ENCODE measurements at regions not wholly inside any gene's neighbourhood (a gene's known extent, or its start where the extent isn't known, plus 50 kb on each side); places are given as distances from the start of the nearest gene placed in this dataset.
"Not testable (repeated sequence)": the region's sequence is repeated elsewhere in the genome, so short reads cannot be mapped to it uniquely, and the experiment has no call there.

DNA sequence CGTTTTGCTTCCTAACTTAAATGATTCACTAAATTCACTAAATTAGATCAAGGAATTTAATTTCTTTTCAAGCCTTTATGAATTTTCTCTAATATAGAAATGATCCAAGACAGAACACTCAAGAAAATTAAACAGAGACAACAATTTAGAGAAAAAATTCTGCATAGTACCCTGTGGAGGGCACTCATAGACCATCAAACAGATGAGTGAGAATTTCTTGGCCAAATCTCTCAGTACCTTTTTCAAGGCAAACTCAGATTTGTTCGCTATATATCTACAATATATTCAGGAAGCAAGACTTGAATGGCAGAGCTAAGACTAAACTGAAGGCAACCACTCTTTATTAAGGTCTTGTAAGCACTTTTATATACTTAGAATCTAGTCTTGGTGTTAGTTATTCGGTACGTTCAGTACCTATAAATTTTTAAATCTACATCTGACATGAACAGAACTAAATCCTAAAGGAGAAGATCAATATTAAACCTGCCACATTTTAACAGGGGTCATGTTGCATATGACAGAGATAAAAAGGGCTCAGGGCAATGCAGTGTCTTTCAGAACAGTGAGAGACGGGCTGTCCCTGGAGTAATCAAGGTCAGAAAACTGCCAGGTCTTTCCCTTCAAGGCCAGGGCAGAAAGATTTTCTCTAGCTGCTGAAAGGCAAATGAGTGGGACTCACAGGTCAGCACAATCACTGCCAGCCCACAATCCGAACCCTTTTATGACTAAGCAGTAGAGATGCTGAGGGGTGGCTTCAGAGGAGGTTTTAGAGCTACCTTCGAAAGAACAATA is 118.8 kb upstream of the TMPRSS15 start:
- no peaks in the 10 kb centered on the region for H3K27me3 Mint-ChIP-seq
- DNase-seq = no peak
- H3K27ac Mint-ChIP-seq = no peak overlapping the region
- ChIA-PET POLR2A (no interaction called here), CTCF (no interaction called here)
- H3K4me3 Mint-ChIP-seq = no peak overlapping the region
- H3K9me3 Mint-ChIP-seq = peaks cover 4% of the 10 kb centered on the region
- H3K36me3 Mint-ChIP-seq (ENCODE audit: low read depth) = no peaks in the 10 kb centered on the region
- H3K4me1 Mint-ChIP-seq = no peaks in the 10 kb centered on the region

DNA sequence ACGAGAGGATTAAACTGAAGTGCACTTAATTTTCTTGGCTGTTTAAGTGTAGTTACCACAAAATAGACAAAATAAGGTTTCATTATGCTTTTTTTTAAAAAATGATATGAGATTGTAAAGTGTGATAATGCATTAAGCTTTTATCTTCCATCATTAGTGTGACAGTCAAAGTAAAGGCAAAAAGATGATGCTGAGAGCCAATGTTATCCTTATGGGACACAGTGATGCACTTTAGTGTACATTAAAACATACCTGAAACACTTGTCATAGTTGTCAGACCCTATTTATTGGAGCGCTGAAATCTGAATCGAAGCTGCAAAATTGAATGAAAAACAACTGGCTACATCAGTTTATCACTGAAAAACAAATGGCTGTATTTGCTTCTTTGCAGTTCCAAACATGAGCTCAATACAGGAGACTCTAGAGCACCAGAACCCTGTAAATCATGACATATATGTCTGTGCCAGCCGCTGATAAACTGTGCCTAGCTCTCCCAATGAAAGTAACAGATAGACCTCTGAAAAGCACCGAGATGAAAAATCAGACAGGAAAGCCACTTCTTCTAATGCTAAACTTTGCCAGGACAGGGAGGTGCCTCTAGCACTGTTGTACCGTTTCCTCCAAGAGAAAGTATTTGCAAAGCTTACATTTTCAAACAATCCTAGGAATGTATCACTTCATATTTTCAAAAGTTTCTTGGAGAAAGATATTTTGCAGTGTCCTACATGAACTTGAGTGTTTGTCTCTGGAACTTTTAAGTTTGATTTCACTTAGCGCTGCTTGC is 120.7 kb upstream of the TMPRSS15 start:
- DNase-seq = no peak
- Mint-ChIP-seq H3K27ac (no peak overlapping the region), H3K4me1 (no peaks in the 10 kb centered on the region), H3K27me3 (no peaks in the 10 kb centered on the region), H3K4me3 (no peak overlapping the region), H3K9me3 (peaks cover 2% of the 10 kb centered on the region), H3K36me3 (ENCODE audit: low read depth) (no peaks in the 10 kb centered on the region)
- ChIA-PET POLR2A (no interaction called here), CTCF (no interaction called here)

DNA sequence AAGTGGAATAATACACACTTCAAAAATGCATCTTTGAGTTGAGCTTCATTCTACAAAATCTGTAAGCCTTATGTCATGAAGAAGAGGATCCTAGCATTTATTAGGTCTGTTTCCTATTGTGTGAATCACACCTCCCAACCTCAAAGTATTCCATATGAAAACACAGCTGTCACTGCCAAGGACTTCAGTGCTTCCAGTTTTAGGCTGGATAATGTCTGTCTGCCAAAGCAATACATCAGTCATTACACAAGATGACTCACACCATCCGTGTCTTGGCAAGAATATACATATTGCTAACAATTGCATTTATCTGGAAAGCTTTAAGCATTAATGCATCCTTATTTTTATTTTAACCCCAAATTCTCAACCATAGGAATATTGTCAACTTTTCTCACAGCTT is 125.7 kb upstream of the TMPRSS15 start:
- H3K4me3 Mint-ChIP-seq = no peak overlapping the region
- H3K36me3 Mint-ChIP-seq (ENCODE audit: low read depth) = no peaks in the 10 kb centered on the region
- DNase-seq = no peak
- no peaks in the 10 kb centered on the region for H3K27me3 Mint-ChIP-seq
- ChIA-PET CTCF (interaction anchor here (0.9 kb wide), 1 partner anchor 8 kb away, joined by 3 read pairs; no protein-coding TSS in a partner anchor), POLR2A (no interaction called here)
- H3K4me1 Mint-ChIP-seq = no peaks in the 10 kb centered on the region
- H3K9me3 Mint-ChIP-seq = no peaks in the 10 kb centered on the region
- H3K27ac Mint-ChIP-seq = no peak overlapping the region

DNA sequence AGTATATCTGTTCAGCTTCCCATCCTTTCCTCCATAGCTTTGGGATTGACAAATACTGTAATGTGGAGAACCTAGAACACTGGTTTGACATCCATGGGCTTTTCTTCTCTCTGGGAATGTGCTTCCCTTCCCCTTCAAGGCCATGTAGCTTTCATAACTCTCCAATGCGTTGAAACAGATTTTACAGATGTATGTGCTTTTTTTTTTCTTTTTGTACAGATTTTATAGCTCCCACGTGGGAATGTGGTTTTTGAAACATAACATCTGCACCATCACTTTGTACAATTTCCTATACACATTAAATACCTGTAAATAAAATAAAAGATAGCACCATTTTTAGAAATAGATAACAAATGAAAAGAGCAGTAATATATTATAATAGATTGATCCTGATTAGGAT is 138.5 kb upstream of the TMPRSS15 start:
- H3K27ac Mint-ChIP-seq = no peak overlapping the region
- no peak overlapping the region for H3K4me3 Mint-ChIP-seq
- no peaks in the 10 kb centered on the region for H3K36me3 Mint-ChIP-seq (ENCODE audit: low read depth)
- DNase-seq = no peak
- peaks cover 14% of the 10 kb centered on the region for H3K9me3 Mint-ChIP-seq
- POLR2A ChIA-PET = no interaction called here
- H3K27me3 Mint-ChIP-seq = no peaks in the 10 kb centered on the region
- CTCF ChIA-PET = no interaction called here
- no peaks in the 10 kb centered on the region for H3K4me1 Mint-ChIP-seq

DNA sequence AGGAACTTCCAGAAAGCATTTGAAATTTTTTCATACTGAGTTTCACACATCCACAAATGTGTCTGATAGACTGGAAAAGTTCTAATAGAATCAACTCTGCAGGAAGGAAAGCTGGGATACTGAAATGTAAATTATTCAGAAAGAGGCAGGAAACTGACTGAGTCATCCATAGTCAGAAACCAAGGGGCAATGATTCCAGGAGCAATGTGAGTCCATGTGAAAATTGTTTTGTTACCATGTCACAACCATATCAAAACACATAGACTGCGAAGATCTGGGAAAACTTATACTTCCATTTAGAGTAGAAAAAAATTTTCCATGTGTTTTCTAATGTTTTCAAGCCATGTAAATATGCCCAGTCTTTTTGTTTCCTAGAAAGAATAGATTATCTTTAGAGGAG is 142.3 kb upstream of the TMPRSS15 start:
- peaks cover 13% of the 10 kb centered on the region for H3K9me3 Mint-ChIP-seq
- ChIA-PET POLR2A (no interaction called here), CTCF (no interaction called here)
- H3K36me3 Mint-ChIP-seq (ENCODE audit: low read depth) = no peaks in the 10 kb centered on the region
- H3K27ac Mint-ChIP-seq = no peak overlapping the region
- DNase-seq = no peak
- H3K4me3 Mint-ChIP-seq = no peak overlapping the region
- H3K27me3 Mint-ChIP-seq = no peaks in the 10 kb centered on the region
- no peaks in the 10 kb centered on the region for H3K4me1 Mint-ChIP-seq

DNA sequence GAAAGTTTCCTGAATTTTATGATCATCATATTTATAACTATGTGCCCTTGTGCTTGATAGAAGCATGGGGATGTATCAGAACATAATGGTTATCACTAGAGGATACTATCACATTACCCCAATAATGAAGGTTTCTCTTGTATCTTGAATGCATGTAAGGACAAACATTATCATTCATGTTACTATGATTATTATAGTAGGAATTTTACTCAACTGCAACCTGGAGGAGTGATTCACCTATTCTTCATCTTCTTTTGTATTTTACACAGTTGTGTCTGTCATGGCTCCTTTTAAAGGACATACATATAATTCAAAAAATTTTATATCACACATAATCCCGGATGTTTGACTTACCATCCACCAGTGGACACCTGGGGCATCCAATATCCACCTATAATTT is 143.8 kb upstream of the TMPRSS15 start:
- no peak overlapping the region for H3K27ac Mint-ChIP-seq
- H3K27me3 Mint-ChIP-seq = no peaks in the 10 kb centered on the region
- no peaks in the 10 kb centered on the region for H3K36me3 Mint-ChIP-seq (ENCODE audit: low read depth)
- DNase-seq = no peak
- ChIA-PET POLR2A (no interaction called here), CTCF (no interaction called here)
- H3K4me1 Mint-ChIP-seq = no peaks in the 10 kb centered on the region
- peaks cover 13% of the 10 kb centered on the region for H3K9me3 Mint-ChIP-seq
- no peak overlapping the region for H3K4me3 Mint-ChIP-seq

DNA sequence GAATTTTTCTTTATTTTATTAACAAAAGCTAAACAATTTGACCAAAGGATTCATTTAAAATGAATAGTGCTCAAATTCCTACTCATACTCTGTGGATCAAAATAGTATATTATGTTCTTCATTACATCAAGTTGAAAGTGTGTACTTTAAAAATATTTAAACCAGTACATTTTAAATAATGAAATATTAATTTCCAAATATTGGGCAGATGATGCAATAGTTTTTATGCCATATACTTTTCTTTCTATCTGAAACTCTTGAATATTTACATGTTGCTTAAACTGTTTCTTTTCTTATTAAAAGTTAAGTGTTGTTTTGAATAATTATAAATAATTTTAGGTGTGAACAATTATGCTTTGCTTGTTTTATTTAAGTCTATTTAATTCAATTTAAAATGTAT is 144.7 kb upstream of the TMPRSS15 start:
- Mint-ChIP-seq H3K4me1 (no peaks in the 10 kb centered on the region), H3K27me3 (no peaks in the 10 kb centered on the region), H3K27ac (no peak overlapping the region), H3K4me3 (no peak overlapping the region), H3K36me3 (ENCODE audit: low read depth) (no peaks in the 10 kb centered on the region), H3K9me3 (peaks cover 13% of the 10 kb centered on the region)
- ChIA-PET POLR2A (no interaction called here), CTCF (no interaction called here)
- DNase-seq = no peak

DNA sequence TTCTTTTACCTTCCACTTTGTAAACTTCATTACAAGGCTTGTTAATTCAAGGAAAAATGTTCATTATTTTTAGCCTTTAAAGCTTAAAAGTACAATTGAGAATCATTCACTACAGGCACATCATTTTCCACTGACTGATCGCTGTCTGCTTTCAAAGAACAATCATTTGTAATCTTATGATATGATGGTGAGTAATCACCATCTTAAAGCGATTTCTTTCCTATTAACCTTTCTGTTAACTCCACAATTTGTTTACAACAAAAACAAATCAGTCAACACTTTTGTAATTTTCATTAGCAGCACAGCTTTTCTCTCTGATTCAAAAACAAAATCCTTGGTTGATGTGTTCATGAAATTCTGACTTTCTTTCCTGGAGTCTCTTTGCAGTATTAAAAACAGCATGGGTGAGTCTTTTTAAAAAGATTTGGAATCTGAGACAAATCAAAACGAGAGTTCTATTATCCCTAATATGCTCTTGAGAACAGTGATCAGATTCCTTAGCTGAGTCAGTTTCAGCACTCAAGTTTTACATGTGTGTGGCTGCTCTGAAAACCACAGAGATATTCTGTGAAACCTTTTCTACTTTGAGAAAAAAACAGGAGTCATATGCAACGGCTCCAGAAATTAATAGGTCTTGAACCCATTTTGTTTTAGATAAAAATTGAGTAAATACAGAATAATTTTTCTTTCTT is 145.8 kb upstream of the TMPRSS15 start:
- CTCF ChIA-PET = no interaction called here
- POLR2A ChIA-PET = no interaction called here
- no peak for DNase-seq
- no peaks in the 10 kb centered on the region for H3K27me3 Mint-ChIP-seq
- no peaks in the 10 kb centered on the region for H3K36me3 Mint-ChIP-seq (ENCODE audit: low read depth)
- no peak overlapping the region for H3K27ac Mint-ChIP-seq
- H3K9me3 Mint-ChIP-seq = peaks cover 13% of the 10 kb centered on the region
- no peak overlapping the region for H3K4me3 Mint-ChIP-seq
- H3K4me1 Mint-ChIP-seq = no peaks in the 10 kb centered on the region

DNA sequence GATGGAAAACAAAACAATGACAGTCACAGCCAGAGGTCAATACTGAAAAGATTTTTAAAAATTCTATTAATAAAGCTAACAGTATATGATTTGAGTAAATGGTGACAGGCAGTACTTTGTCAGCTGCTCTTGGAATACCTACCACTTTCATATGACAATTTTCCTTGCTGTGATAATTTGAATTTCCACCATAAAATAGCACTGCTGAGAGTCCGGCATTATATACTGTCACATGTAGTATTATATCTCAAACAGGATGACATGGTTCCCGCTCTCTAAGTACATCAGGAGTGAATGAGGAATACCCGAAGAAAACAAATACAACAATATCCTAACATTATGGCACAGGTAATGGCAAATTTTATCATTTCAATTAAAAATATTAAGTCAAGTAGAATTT is 146.8 kb upstream of the TMPRSS15 start:
- peaks cover 6% of the 10 kb centered on the region for H3K9me3 Mint-ChIP-seq
- H3K36me3 Mint-ChIP-seq (ENCODE audit: low read depth) = no peaks in the 10 kb centered on the region
- DNase-seq = no peak
- no peak overlapping the region for H3K27ac Mint-ChIP-seq
- CTCF ChIA-PET = no interaction called here
- H3K27me3 Mint-ChIP-seq = no peaks in the 10 kb centered on the region
- no peak overlapping the region for H3K4me3 Mint-ChIP-seq
- no peaks in the 10 kb centered on the region for H3K4me1 Mint-ChIP-seq
- POLR2A ChIA-PET = no interaction called here

DNA sequence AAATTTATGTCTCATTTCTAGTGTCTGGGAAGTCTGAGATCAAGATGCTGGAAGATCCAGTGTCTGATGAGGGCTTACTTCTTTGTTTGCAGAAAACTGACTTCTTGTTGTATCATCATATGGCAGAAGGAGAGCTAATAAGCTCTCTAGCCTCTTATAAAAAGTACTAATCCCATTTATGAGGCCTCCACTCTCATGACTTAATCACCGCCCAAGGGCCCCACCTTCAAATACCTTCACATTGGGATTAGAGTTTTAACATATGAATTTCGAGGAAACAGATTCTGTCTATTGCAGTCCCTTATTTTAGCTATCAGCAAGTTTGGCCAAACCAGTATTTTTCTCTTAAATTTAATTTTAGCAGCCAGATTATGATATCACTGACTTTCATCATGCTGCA is 150.2 kb upstream of the TMPRSS15 start:
- CTCF ChIA-PET = no interaction called here
- H3K27ac Mint-ChIP-seq = no peak overlapping the region
- H3K36me3 Mint-ChIP-seq (ENCODE audit: low read depth) = no peaks in the 10 kb centered on the region
- peaks cover 3% of the 10 kb centered on the region for H3K9me3 Mint-ChIP-seq
- H3K27me3 Mint-ChIP-seq = no peaks in the 10 kb centered on the region
- POLR2A ChIA-PET = no interaction called here
- H3K4me1 Mint-ChIP-seq = no peaks in the 10 kb centered on the region
- no peak for DNase-seq
- no peak overlapping the region for H3K4me3 Mint-ChIP-seq

DNA sequence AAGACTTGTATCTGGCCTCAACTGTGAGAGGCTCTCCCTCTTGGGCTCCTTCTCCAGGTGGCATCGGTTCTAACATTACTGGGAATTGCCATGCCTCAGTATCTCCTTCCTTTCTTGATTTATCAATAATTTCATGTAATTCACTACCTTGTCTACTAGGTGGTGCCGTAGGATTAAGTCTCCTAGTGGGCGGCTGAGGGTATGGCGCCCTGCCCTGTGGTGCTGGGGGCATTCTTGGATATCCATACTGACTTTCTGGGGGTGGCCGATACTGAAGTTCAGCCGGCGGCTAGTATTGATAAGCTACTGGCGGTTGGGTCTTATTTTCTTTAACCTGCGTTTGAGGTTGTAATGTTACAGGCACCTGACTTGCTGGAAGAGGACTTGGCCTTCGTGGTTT is 164.2 kb upstream of the TMPRSS15 start:
- POLR2A ChIA-PET; H3K36me3 Mint-ChIP-seq (ENCODE audit: low read depth); H3K27ac Mint-ChIP-seq; H3K4me3 Mint-ChIP-seq; H3K27me3 Mint-ChIP-seq; CTCF ChIA-PET; H3K4me1 Mint-ChIP-seq; DNase-seq: not testable (repeated sequence)
- H3K9me3 Mint-ChIP-seq = peaks cover 11% of the 10 kb centered on the region

DNA sequence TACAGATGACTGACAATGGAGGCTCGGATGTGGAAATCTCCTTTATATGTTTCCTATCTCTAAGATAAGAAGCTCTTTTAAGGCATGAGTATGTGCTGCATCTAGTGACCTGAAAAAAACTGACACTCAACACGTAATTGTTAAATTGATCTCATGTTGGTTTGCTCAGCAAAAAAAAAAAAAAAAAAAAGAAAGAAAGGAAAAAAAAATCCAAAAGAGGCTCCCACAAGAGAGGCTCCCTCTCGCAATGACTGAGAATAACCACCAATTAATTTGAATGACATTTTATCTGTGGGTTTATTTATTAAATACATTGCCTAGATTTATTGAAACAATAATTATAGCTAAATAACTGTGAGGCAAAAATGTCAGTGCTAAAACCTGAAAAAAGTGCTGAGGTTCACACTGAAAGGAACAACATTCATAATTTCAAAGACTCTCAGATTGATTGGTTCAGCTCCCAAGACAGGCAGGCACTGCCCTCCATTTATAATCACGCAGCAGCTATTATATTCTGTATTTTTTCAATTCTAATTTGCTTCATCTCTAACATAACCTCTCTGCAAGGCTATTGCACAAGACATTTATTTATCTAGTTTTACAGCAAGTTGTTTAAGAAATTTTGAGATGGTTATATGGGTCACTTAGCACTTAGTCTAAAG is 184.5 kb upstream of the TMPRSS15 start:
- DNase-seq = no peak
- CTCF ChIA-PET = no interaction called here
- no peaks in the 10 kb centered on the region for H3K27me3 Mint-ChIP-seq

DNA sequence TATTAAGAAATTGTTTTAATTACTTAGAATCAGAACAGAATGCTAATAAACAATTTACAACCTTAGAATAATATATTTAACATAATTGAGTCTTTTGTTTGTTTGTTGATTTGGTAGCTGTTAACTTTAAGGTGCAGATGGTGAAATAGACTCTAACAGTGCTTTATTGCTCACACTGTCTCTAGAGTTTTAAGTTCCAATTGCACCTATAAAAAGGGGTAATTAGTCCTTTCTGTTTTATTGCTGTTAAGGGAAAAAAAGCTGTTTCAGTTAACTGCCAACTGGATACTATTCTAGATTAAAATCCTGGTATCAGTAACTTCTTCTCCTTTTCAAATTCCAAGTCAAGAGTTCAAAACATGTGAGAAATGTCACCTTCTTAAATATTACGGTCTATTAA is 197.6 kb upstream of the TMPRSS15 start:
- no peak overlapping the region for H3K4me3 Mint-ChIP-seq
- peaks cover 8% of the 10 kb centered on the region for H3K9me3 Mint-ChIP-seq
- no peak overlapping the region for H3K27ac Mint-ChIP-seq
- DNase-seq = no peak
- no peaks in the 10 kb centered on the region for H3K36me3 Mint-ChIP-seq (ENCODE audit: low read depth)
- H3K27me3 Mint-ChIP-seq = no peaks in the 10 kb centered on the region
- CTCF ChIA-PET = no interaction called here
- no peaks in the 10 kb centered on the region for H3K4me1 Mint-ChIP-seq
- POLR2A ChIA-PET = no interaction called here

More for the DNA sequence above, 184.5 kb upstream of the TMPRSS15 start:
- H3K4me1 Mint-ChIP-seq = no peaks in the 10 kb centered on the region
- H3K27ac Mint-ChIP-seq = no peak overlapping the region
- peaks cover 6% of the 10 kb centered on the region for H3K9me3 Mint-ChIP-seq
- no peaks in the 10 kb centered on the region for H3K36me3 Mint-ChIP-seq (ENCODE audit: low read depth)
- H3K4me3 Mint-ChIP-seq = no peak overlapping the region
- POLR2A ChIA-PET = no interaction called here

All from activated CD4-positive, alpha-beta memory T cell treated with anti-CD3 and anti-CD28 coated beads, Interleukin-2, amount 10 ng/mL, durations not matched to agents 7 days and 5 days (primary cell).